ENCODE measurements at regions not wholly inside any gene's neighbourhood (a gene's known extent, or its start where the extent isn't known, plus 50 kb on each side); places are given as distances from the start of the nearest gene placed in this dataset.
A peak's percentile ranks its signal among the peaks of the same experiment; 100 is the strongest.

DNA sequence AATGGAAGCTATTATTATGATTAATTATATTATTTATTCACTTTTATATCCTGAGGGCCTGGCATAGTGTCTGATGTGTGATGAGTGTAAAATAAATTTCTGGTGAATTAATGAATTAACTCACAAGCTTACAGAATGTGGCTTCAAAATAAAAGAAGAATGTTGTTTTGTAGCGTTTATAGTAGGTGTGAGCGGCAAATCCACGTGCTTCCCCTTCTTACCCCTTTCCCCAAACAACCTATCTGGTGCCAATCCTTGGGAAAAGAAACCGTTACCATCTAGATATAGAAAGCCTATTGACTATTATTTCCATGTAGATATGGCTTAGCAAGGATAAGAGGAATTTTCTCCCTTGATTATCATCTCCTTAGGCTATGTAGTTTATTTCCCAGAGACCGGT is 144.6 kb upstream of the CITED2 start (continued):
- TF ChIP-seq ZKSCAN1 (IDR thresholded peaks at IDR 0.05; ENCODE audit: low read depth, low read length) (no peak), HOXB6 (CRISPR knock-in tag; IDR thresholded peaks at IDR 0.05; ENCODE audit: borderline replicate concordance) (no peak), HNRNPH1 (optimal IDR thresholded peaks at IDR 0.05; ENCODE audit: low read depth, low read length) (no peak), SREBF2 (CRISPR knock-in tag; IDR thresholded peaks at IDR 0.05) (no peak), BDP1 (IDR thresholded peaks at IDR 0.05; ENCODE audit: insufficient read depth, insufficient read length) (no peak), ZNF212 (CRISPR knock-in tag; IDR thresholded peaks at IDR 0.05) (no peak), MYNN (IDR thresholded peaks at IDR 0.05) (peak; percentile 64; the same call in 1 of the 2 replicates), MYNN (CRISPR knock-in tag; IDR thresholded peaks at IDR 0.05) (no peak), EZH2 (IDR thresholded peaks at IDR 0.05; ENCODE audit: borderline replicate concordance, low read depth, low read length) (no peak), MAFK (IDR thresholded peaks at IDR 0.05; ENCODE audit: low read length) (no peak), ZNF324 (CRISPR knock-in tag; IDR thresholded peaks at IDR 0.05) (no peak), POLR3G (IDR thresholded peaks at IDR 0.05; ENCODE audit: extremely low read depth, insufficient read length, insufficient replicate concordance) (no peak)
- TF ChIP-seq, protein P1, sequence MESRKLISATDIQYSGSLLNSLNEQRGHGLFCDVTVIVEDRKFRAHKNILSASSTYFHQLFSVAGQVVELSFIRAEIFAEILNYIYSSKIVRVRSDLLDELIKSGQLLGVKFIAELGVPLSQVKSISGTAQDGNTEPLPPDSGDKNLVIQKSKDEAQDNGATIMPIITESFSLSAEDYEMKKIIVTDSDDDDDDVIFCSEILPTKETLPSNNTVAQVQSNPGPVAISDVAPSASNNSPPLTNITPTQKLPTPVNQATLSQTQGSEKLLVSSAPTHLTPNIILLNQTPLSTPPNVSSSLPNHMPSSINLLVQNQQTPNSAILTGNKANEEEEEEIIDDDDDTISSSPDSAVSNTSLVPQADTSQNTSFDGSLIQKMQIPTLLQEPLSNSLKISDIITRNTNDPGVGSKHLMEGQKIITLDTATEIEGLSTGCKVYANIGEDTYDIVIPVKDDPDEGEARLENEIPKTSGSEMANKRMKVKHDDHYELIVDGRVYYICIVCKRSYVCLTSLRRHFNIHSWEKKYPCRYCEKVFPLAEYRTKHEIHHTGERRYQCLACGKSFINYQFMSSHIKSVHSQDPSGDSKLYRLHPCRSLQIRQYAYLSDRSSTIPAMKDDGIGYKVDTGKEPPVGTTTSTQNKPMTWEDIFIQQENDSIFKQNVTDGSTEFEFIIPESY (CRISPR knock-in tag; IDR thresholded peaks at IDR 0.05) = no peak
- TF ChIP-seq, protein P2, sequence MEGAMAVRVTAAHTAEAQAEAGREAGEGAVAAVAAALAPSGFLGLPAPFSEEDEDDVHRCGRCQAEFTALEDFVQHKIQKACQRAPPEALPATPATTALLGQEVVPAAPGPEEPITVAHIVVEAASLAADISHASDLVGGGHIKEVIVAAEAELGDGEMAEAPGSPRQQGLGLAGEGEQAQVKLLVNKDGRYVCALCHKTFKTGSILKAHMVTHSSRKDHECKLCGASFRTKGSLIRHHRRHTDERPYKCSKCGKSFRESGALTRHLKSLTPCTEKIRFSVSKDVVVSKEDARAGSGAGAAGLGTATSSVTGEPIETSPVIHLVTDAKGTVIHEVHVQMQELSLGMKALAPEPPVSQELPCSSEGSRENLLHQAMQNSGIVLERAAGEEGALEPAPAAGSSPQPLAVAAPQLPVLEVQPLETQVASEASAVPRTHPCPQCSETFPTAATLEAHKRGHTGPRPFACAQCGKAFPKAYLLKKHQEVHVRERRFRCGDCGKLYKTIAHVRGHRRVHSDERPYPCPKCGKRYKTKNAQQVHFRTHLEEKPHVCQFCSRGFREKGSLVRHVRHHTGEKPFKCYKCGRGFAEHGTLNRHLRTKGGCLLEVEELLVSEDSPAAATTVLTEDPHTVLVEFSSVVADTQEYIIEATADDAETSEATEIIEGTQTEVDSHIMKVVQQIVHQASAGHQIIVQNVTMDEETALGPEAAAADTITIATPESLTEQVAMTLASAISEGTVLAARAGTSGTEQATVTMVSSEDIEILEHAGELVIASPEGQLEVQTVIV (CRISPR knock-in tag; IDR thresholded peaks at IDR 0.05; ENCODE audit: borderline replicate concordance) = no peak
- TF ChIP-seq, protein P3, sequence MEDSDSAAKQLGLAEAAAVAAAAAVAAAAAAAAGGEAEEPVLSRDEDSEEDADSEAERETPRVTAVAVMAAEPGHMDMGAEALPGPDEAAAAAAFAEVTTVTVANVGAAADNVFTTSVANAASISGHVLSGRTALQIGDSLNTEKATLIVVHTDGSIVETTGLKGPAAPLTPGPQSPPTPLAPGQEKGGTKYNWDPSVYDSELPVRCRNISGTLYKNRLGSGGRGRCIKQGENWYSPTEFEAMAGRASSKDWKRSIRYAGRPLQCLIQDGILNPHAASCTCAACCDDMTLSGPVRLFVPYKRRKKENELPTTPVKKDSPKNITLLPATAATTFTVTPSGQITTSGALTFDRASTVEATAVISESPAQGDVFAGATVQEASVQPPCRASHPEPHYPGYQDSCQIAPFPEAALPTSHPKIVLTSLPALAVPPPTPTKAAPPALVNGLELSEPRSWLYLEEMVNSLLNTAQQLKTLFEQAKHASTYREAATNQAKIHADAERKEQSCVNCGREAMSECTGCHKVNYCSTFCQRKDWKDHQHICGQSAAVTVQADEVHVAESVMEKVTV (CRISPR knock-in tag; IDR thresholded peaks at IDR 0.05) = 0 out of 2 replicates have a peak, but pooled peaks have one; percentile 0
- TF ChIP-seq, protein P4, sequence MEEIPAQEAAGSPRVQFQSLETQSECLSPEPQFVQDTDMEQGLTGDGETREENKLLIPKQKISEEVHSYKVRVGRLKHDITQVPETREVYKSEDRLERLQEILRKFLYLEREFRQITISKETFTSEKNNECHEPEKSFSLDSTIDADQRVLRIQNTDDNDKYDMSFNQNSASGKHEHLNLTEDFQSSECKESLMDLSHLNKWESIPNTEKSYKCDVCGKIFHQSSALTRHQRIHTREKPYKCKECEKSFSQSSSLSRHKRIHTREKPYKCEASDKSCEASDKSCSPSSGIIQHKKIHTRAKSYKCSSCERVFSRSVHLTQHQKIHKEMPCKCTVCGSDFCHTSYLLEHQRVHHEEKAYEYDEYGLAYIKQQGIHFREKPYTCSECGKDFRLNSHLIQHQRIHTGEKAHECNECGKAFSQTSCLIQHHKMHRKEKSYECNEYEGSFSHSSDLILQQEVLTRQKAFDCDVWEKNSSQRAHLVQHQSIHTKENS (CRISPR knock-in tag; IDR thresholded peaks at IDR 0.05) = no peak
- TF ChIP-seq, protein P5, sequence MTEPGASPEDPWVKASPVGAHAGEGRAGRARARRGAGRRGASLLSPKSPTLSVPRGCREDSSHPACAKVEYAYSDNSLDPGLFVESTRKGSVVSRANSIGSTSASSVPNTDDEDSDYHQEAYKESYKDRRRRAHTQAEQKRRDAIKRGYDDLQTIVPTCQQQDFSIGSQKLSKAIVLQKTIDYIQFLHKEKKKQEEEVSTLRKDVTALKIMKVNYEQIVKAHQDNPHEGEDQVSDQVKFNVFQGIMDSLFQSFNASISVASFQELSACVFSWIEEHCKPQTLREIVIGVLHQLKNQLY (CRISPR knock-in tag; conservative IDR thresholded peaks at IDR 0.05) = no peak

All from K562 (cell line).